IPS-18a (cell line): ENCODE measurements at regions not wholly inside any gene's neighbourhood (a gene's known extent, or its start where the extent isn't known, plus 50 kb on each side); places are given as distances from the start of the nearest gene placed in this dataset.

Experiments used
- H3K27ac ChIP-seq: one replicate; pipeline ENCODE4 v1.5.1; 2013; ENCODE audit warnings: low read length
- H3K27me3 ChIP-seq: one replicate; pipeline ENCODE4 v1.6.1; 2013; ENCODE audit warnings: mild to moderate bottlenecking, low read length; ENCODE audit not compliant: control insufficient read depth, insufficient read depth
- H3K36me3 ChIP-seq: one replicate; pipeline ENCODE4 v1.6.1; 2013; ENCODE audit warnings: low read depth, low read length; ENCODE audit not compliant: control insufficient read depth
- H3K4me1 ChIP-seq: one replicate; pipeline ENCODE4 v1.6.1; 2013; ENCODE audit warnings: low read depth, low read length; ENCODE audit not compliant: control insufficient read depth
- H3K4me3 ChIP-seq: one replicate; pipeline ENCODE4 v1.5.1; 2013; ENCODE audit warnings: low read length
- H3K9ac ChIP-seq: one replicate; pipeline ENCODE4 v1.6.1; 2013; ENCODE audit warnings: mild to moderate bottlenecking, low read length, moderate library complexity
- H3K9me3 ChIP-seq: one replicate; pipeline ENCODE4 v1.6.1; 2013; ENCODE audit warnings: low read depth, low read length; ENCODE audit not compliant: control insufficient read depth

DNA sequence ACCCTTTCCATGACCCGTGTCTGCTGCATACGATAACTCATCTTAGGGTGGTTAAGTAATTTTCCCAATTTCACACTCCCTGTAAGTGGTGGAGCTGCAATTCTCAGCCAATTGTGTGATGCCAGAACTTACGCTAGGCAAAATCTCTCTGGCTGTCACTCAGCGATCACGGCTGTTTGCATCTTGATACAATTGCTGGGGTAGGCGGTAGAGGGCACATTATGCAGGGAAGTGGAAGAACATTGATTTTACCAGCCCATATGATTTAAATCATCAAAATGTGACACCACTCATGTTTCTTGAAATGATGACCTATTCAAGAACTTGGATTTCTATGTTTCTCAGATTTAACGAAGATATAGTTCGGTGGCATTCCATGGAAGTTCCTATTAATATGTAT is 108.7 kb upstream of the ADARB2 start:
- Histone ChIP-seq H3K9me3 (no peaks in the 10 kb centered on the region), H3K4me1 (no peaks in the 10 kb centered on the region), H3K4me3 (no peak overlapping the region), H3K9ac (no peak overlapping the region), H3K36me3 (no peaks in the 10 kb centered on the region), H3K27me3 (no peaks in the 10 kb centered on the region), H3K27ac (no peak overlapping the region)

DNA sequence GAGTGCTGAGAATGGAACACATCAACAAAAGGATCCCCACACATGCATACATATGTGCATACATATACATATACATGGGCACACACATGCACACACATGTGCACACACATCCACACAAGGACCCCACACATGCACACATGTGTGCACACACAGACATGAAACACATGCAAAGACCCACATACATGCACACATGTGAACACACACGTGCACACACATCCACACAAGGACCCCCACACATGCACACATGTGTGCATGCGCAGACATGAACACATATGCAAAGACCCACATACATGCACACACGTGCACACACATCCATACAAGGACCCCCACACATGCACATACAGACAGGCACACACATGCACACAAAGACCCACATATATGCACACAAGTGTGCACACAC is 104.4 kb upstream of the ADARB2 start:
- Histone ChIP-seq H3K9me3 (no peaks in the 10 kb centered on the region), H3K27me3 (no peaks in the 10 kb centered on the region), H3K27ac (no peak overlapping the region), H3K36me3 (no peaks in the 10 kb centered on the region), H3K4me3 (no peak overlapping the region), H3K4me1 (no peaks in the 10 kb centered on the region), H3K9ac (no peak overlapping the region)

DNA sequence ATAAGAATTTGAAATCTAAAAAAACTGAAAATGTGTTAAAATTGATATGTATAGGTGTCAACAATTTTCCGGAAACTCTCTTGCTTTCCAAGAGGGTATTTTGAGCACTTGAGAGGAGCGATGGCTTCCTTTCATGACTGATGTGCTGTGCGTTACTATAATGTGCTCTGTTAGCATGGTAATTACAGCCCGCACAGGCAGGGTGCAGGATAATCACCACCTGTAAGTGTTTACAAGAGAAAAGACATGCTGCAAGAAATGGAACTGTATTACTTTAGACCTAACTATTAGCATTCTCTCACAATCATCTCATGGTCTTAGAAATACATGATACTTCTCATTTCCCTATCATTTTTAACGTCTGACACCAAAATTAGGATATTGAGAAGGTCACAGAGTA is 92.4 kb upstream of the ADARB2 start:
- no peaks in the 10 kb centered on the region for H3K27me3 ChIP-seq

DNA sequence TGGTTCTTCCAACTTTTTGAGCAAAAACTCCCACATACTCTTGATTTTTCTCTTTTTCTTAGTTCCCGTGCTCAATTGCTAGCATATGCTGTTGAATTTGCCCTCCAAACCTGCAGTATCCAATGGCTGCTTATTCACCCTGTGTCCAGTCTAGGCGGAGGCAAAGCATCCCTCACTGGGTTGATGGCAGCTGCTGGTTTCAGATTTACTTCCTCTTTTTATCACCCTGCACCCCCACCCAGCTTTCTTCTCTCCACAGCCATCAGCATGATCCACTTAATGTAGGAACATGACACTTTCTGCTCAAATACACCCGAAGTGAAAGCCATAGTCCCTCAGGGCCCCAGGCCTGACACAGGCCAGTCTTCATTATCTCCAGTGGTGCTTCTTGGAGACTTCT is 87.6 kb upstream of the ADARB2 start:
- no peaks in the 10 kb centered on the region for H3K9me3 ChIP-seq
- H3K9ac ChIP-seq = no peak overlapping the region
- H3K27ac ChIP-seq = no peak overlapping the region
- no peaks in the 10 kb centered on the region for H3K27me3 ChIP-seq
- H3K4me3 ChIP-seq = no peak overlapping the region
- no peaks in the 10 kb centered on the region for H3K4me1 ChIP-seq
- H3K36me3 ChIP-seq = no peaks in the 10 kb centered on the region

More for the DNA sequence above, 92.4 kb upstream of the ADARB2 start:
- no peaks in the 10 kb centered on the region for H3K9me3 ChIP-seq
- H3K4me3 ChIP-seq = no peak overlapping the region
- no peak overlapping the region for H3K9ac ChIP-seq
- H3K27ac ChIP-seq = no peak overlapping the region
- H3K36me3 ChIP-seq = no peaks in the 10 kb centered on the region
- no peaks in the 10 kb centered on the region for H3K4me1 ChIP-seq

DNA sequence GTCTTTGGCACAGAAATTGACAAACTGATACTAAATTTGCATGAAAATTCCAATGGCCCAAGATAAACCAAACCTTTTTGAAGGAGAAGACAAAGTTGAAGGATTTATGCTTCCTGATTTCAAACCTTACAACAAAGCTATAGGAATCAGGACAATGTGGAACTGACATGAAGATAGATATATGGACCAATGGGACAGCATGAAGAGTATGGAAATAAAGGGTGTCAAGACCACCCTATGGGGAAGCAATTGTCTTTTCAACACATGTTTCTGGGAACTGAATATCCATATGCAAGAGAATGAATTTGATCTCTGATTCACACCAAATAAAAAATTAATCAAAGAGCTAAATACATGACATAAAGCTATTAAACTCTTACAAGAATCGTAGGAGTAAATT is 77.2 kb upstream of the ADARB2 start:
- Histone ChIP-seq H3K4me3 (no peak overlapping the region), H3K36me3 (no peaks in the 10 kb centered on the region), H3K27ac (no peak overlapping the region), H3K9me3 (no peaks in the 10 kb centered on the region), H3K4me1 (peaks cover 7% of the 10 kb centered on the region), H3K27me3 (no peaks in the 10 kb centered on the region), H3K9ac (no peak overlapping the region)

DNA sequence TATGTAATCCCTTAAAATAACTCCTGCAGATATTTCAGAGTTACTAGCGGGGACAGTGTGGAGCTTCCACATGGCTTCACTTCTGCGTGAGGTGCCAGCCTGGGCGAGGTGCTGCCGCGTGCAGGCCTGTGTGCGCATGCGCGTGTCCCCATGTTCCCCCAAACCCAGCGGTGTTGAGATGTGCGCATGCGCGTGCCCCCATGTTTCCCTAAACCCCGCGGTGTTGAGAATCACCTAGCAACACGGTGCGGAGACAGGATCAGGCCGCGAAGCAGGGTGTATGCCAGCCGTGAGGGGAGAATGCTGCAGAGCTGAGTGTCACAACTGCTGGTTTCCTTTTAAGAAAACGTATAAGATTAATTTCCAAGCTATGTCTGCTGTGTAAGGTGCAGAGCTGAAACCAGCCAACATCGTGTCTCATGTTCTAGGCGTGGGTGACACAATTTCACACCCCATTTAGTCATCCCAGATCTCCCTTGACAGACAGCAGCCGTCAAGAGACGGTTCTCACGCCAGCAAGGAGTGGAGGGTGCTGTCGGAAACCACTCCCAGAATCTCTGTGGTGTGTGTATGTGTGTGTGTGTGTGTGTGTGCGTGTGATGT is 71.9 kb upstream of the ADARB2 start:
- Histone ChIP-seq H3K4me1 (peaks cover 7% of the 10 kb centered on the region), H3K9me3 (no peaks in the 10 kb centered on the region), H3K36me3 (no peaks in the 10 kb centered on the region), H3K27me3 (no peaks in the 10 kb centered on the region), H3K27ac (no peak overlapping the region), H3K9ac (no peak overlapping the region), H3K4me3 (no peak overlapping the region)

DNA sequence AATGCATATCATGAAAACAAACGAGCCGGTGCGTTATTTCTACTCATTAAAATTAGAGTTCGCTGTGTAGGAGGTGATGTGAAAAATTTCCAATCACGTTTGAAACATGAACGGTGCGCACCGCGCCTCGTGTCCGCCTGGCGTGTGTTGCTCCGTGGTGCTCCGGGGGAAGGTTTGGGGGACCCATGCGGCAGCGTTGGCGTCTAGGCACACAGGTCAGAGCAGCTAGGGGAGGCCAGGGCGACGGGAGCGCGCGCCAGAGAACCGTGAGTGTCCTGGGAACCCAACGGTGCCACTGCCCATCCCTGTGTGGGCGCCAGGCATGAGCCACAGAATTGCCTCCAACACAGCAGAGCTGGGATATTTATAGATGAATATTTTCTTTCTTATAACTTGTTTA is 70.6 kb upstream of the ADARB2 start:
- H3K4me3 ChIP-seq = no peak overlapping the region
- no peak overlapping the region for H3K27ac ChIP-seq

DNA sequence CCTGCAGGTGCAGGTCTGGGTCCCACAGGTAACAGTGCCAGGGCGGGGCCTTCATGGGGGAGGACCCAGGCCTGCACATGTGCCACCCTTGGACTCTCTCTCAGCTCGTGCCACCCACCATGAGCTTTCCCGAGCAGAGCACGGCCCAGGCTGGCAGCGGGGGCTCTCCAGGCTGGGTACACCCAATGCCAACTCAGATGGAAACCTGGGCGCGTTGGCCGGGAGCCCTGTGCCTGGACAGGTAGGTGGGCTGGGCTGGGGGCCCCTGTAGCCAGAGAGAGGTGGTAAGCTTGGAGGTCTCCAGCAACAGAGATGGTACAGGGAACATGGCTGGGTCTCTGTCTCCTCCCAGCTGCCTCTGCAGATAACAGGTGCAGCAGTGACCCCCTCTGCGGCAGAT is 69.9 kb upstream of the ADARB2 start:
- Histone ChIP-seq H3K4me3 (no peak overlapping the region), H3K36me3 (no peaks in the 10 kb centered on the region), H3K27ac (no peak overlapping the region), H3K9ac (no peak overlapping the region), H3K4me1 (peaks cover 7% of the 10 kb centered on the region), H3K27me3 (no peaks in the 10 kb centered on the region), H3K9me3 (no peaks in the 10 kb centered on the region)

More for the DNA sequence above, 70.6 kb upstream of the ADARB2 start:
- Histone ChIP-seq H3K36me3 (no peaks in the 10 kb centered on the region), H3K9ac (no peak overlapping the region), H3K9me3 (no peaks in the 10 kb centered on the region), H3K27me3 (no peaks in the 10 kb centered on the region), H3K4me1 (peaks cover 7% of the 10 kb centered on the region)

DNA sequence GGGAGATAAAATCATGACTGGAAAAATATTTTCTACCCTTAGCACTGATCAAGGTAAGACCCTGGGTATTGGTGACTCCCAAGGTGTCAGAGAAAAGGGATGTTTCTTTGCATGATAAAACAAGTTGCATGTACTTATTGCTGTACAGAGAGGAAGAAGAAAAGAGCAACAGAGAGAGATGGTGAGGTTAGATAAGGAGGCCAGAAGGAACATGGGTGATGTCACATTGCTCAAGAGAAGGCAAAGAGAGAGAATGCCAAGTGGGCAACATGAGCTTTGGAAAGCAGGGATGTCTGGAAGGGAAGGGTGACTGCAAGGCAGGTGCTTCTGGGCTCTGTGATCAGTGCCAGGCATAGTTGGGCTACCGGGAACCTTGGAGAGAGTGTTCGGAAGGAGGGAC is 65.1 kb upstream of the ADARB2 start:
- H3K4me1 ChIP-seq = no peaks in the 10 kb centered on the region
- no peaks in the 10 kb centered on the region for H3K36me3 ChIP-seq
- no peaks in the 10 kb centered on the region for H3K9me3 ChIP-seq
- H3K27me3 ChIP-seq = no peaks in the 10 kb centered on the region
- no peak overlapping the region for H3K27ac ChIP-seq
- no peak overlapping the region for H3K9ac ChIP-seq
- H3K4me3 ChIP-seq = no peak overlapping the region

DNA sequence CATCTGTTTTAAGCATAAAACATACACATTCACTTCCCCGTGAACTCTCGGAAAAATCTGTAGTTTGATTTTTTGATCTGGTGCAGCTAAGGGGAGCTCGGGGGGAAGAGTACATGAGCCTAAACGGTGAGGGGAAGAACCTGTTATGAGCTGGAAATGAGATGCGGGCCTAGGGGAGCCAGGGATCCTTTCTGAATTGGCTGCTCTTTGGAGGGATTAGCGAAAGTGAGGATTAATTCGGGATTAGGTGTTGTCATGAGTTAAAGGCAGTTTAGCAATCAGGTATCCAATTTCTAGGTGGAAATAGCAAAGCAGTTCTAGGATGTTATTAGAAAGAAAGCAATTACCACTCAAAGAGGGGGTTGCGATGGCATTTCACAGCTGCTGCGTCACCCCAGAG is 51.1 kb upstream of the ADARB2 start:
- no peaks in the 10 kb centered on the region for H3K9me3 ChIP-seq
- H3K9ac ChIP-seq = no peak overlapping the region
- H3K4me1 ChIP-seq = peaks cover 7% of the 10 kb centered on the region
- no peak overlapping the region for H3K27ac ChIP-seq
- no peaks in the 10 kb centered on the region for H3K27me3 ChIP-seq
- H3K4me3 ChIP-seq = no peak overlapping the region
- H3K36me3 ChIP-seq = no peaks in the 10 kb centered on the region
